Stimulated activated CD4-positive, alpha-beta T cell treated with anti-CD3 and anti-CD28 coated beads, Interleukin-2, amount 100 ng/mL, for 48 hours (primary cell): ENCODE measurements at regions not wholly inside any gene's neighbourhood (a gene's known extent, or its start where the extent isn't known, plus 50 kb on each side); places are given as distances from the start of the nearest gene placed in this dataset.
"Not testable (repeated sequence)": the region's sequence is repeated elsewhere in the genome, so short reads cannot be mapped to it uniquely, and the experiment has no call there.

Experiments
- DNase-seq, 2 donors: peaks; one replicate each; pipeline ENCODE4 v3.0.0-alpha.2; 2020

GRCh38 chr16:9599415-9600120, 508.1 kb downstream of the HAPSTR1 start:
- no peak for DNase-seq

GRCh38 chr16:9602189-9602588, 510.7 kb downstream of the HAPSTR1 start:
- no peak for DNase-seq

- DNase-seq = no peak
These were observed 511.9 kb downstream of the HAPSTR1 start for GRCh38 chr16:9603316-9603715.

- DNase-seq = no peak
These were observed 516.2 kb downstream of the HAPSTR1 start for GRCh38 chr16:9607515-9608230.

GRCh38 chr16:9610727-9611126, 519.3 kb downstream of the HAPSTR1 start:
- DNase-seq = no peak

- DNase-seq = no peak
These were observed 520.8 kb downstream of the HAPSTR1 start for GRCh38 chr16:9612267-9612666.

- DNase-seq = no peak
These were observed 522.9 kb downstream of the HAPSTR1 start for GRCh38 chr16:9614389-9614788.

- no peak for DNase-seq
These were observed 530.8 kb downstream of the HAPSTR1 start for GRCh38 chr16:9622268-9622667.

- DNase-seq = no peak
These were observed 533.7 kb downstream of the HAPSTR1 start for GRCh38 chr16:9625122-9625521.

- no peak for DNase-seq
These were observed 536.0 kb downstream of the HAPSTR1 start for GRCh38 chr16:9627427-9627826.

GRCh38 chr16:9630119-9630518, 538.7 kb downstream of the HAPSTR1 start:
- no peak for DNase-seq

- DNase-seq = no peak
These were observed 539.5 kb downstream of the HAPSTR1 start for GRCh38 chr16:9630985-9631384.

GRCh38 chr16:9633844-9634243, 542.4 kb downstream of the HAPSTR1 start:
- no peak for DNase-seq

GRCh38 chr16:9635150-9635720, 543.8 kb downstream of the HAPSTR1 start:
- DNase-seq = not testable (repeated sequence)

- no peak for DNase-seq
These were observed 538.0 kb downstream of the GRIN2A start for GRCh38 chr16:9644258-9644657.

- no peak for DNase-seq
These were observed 536.3 kb downstream of the GRIN2A start for GRCh38 chr16:9645911-9646310.

GRCh38 chr16:9647981-9648701, 534.1 kb downstream of the GRIN2A start:
- DNase-seq = no peak

- no peak for DNase-seq
These were observed 531.9 kb downstream of the GRIN2A start for GRCh38 chr16:9650284-9650683.

GRCh38 chr16:9655051-9655450, 527.2 kb downstream of the GRIN2A start:
- no peak for DNase-seq

GRCh38 chr16:9657641-9658040, 524.6 kb downstream of the GRIN2A start:
- DNase-seq = no peak

GRCh38 chr16:9658164-9658563, 524.1 kb downstream of the GRIN2A start:
- DNase-seq = no peak

- DNase-seq = no peak
These were observed 523.6 kb downstream of the GRIN2A start for GRCh38 chr16:9658586-9658985.

GRCh38 chr16:9660898-9661297, 521.3 kb downstream of the GRIN2A start:
- DNase-seq = no peak
